OCI-LY1 (cell line): ENCODE measurements at regions not wholly inside any gene's neighbourhood (a gene's known extent, or its start where the extent isn't known, plus 50 kb on each side); places are given as distances from the start of the nearest gene placed in this dataset.
"Not testable (repeated sequence)": the region's sequence is repeated elsewhere in the genome, so short reads cannot be mapped to it uniquely, and the experiment has no call there.

Source experiments
- H2AFZ ChIP-seq: fragments of 200-600 bp; sonication (generic), shearing (Covaris generic); 2 replicates; pipeline ENCODE4 v1.6.0; 2014; ENCODE audit warnings: antibody characterized with exemption, mild to moderate bottlenecking, low read length
- H3F3A ChIP-seq: fragments of 200-600 bp; sonication (generic), shearing (Covaris generic); 2 replicates; pipeline ENCODE4 v1.6.0; 2014; ENCODE audit warnings: mild to moderate bottlenecking, antibody characterized with exemption, low read length, moderate library complexity; ENCODE audit not compliant: insufficient read depth
- H3K27ac ChIP-seq: fragments of 200-600 bp; sonication (generic); 2 replicates; pipeline ENCODE4 v1.5.1; 2014; ENCODE audit warnings: low read length, mixed run types, mild to moderate bottlenecking, low read depth; ENCODE audit not compliant: poor library complexity, severe bottlenecking
- H3K27me3 ChIP-seq: fragments of 200-600 bp; sonication (generic); 2 replicates; pipeline ENCODE4 v1.6.0; 2014; ENCODE audit warnings: antibody characterized with exemption, mild to moderate bottlenecking, low read length, moderate library complexity; ENCODE audit not compliant: insufficient read depth
- H3K36me3 ChIP-seq: fragments of 200-600 bp; sonication (generic); 2 replicates; pipeline ENCODE4 v1.6.1; 2014; ENCODE audit warnings: mild to moderate bottlenecking, antibody characterized with exemption, low read length, moderate library complexity, mixed read lengths; ENCODE audit not compliant: insufficient read depth
- H3K4me1 ChIP-seq: fragments of 200-600 bp; sonication (generic); 2 replicates; pipeline ENCODE4 v1.5.1; 2014; ENCODE audit warnings: mild to moderate bottlenecking, low read length, moderate library complexity; ENCODE audit not compliant: insufficient read depth, severe bottlenecking
- H3K4me2 ChIP-seq: fragments of 200-600 bp; sonication (generic), shearing (Covaris generic); 2 replicates; pipeline ENCODE4 v1.6.1; 2014; ENCODE audit warnings: low read length
- H3K4me3 ChIP-seq: fragments of 200-600 bp; sonication (generic); 2 replicates; pipeline ENCODE4 v1.5.1; 2014; ENCODE audit warnings: low read length, low read depth, mild to moderate bottlenecking, mixed read lengths; ENCODE audit not compliant: poor library complexity, severe bottlenecking
- H3K79me2 ChIP-seq: fragments of 200-600 bp; shearing (Covaris generic); 2 replicates; pipeline ENCODE4 v1.6.1; 2016; ENCODE audit warnings: mixed run types, low read length, mixed read lengths; ENCODE audit not compliant: insufficient read depth
- H3K9ac ChIP-seq: fragments of 200-600 bp; sonication (generic), shearing (Covaris generic); 2 replicates; pipeline ENCODE4 v1.6.1; 2014; ENCODE audit warnings: mild to moderate bottlenecking, low read length, mixed read lengths
- H3K9me2 ChIP-seq: fragments of 200-600 bp; sonication (generic), shearing (Covaris generic); 2 replicates; pipeline ENCODE4 v1.6.1; 2014; ENCODE audit warnings: low read depth, mild to moderate bottlenecking, low read length, mixed read lengths
- H3K9me3 ChIP-seq: fragments of 200-600 bp; shearing (Covaris generic); 2 replicates; pipeline ENCODE4 v1.6.1; 2014; ENCODE audit warnings: low read length, mixed read lengths
- H4K20me1 ChIP-seq: fragments of 200-600 bp; sonication (generic), shearing (Covaris generic); 2 replicates; pipeline ENCODE4 v1.6.0; 2016; ENCODE audit warnings: mild to moderate bottlenecking, low read length; ENCODE audit not compliant: insufficient read depth
- EZH2 ChIP-seq: fragments of 200-600 bp; sonication (generic), shearing (Covaris generic); IDR thresholded peaks from 2 replicates; pipeline ENCODE4 v1.8.0; 2017; ENCODE audit warnings: borderline replicate concordance, mixed run types, mild to moderate bottlenecking, antibody characterized with exemption, low read length, moderate library complexity, mixed read lengths
- TF ChIP-seq, protein P1 (sequence below): fragments of 200-600 bp; sonication (generic), shearing (Covaris generic); IDR thresholded peaks from 2 replicates; pipeline ENCODE4 v1.5.1; 2017; ENCODE audit warnings: mild to moderate bottlenecking, antibody characterized with exemption, low read length, moderate library complexity, mixed read lengths

DNA sequence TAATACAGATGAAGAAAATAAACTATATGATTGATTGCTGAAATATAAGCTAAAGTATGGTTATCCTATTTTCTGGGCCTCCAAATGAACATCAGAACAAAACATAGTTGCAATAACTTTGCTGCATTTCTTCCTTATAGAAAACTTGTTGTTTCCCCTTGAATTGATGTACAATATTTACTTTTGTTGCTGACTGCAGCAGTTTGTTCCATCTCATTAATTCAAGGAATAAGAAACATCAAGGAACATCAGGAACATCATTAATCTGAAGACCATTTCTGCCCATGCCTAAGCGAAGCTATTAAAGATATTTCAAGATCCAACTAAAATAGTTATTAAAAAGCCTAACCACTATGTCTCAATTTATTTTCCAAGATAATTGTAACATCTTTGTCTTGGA, 363.6 kb upstream of the EDIL3 start:
- H4K20me1 ChIP-seq, result no peaks in the 10 kb centered on the region
- H2AFZ ChIP-seq, result no peak overlapping the region

DNA sequence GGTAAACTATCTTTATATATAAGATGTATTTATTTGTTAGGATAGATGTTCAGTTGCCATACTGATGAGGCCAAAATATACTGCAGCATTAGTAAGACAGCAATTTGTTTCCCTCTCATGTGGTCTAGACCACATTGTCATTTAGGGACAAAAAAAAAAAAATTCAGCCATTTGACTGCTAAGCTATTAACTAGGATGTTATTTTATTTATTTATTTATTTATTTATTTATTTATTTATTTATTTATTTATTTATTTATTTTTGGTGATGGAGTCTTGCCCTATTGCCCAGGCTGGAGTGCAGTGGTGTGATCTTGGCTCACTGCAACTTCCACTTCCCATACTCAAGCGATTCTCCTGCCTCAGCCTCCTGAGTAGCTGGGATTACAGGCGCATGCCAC, 361.6 kb upstream of the EDIL3 start:
- H3K4me2 ChIP-seq, H3K9ac ChIP-seq, H3K36me3 ChIP-seq, H3K27ac ChIP-seq, H3K4me3 ChIP-seq, H3K27me3 ChIP-seq, H3F3A ChIP-seq, H3K79me2 ChIP-seq, H4K20me1 ChIP-seq, H3K9me3 ChIP-seq, H3K9me2 ChIP-seq, H2AFZ ChIP-seq, H3K4me1 ChIP-seq: not testable (repeated sequence)

More for the DNA sequence above, 363.6 kb upstream of the EDIL3 start:
- H3K27ac ChIP-seq, result no peak overlapping the region
- no peak for TF ChIP-seq EZH2
- TF ChIP-seq, protein P1, sequence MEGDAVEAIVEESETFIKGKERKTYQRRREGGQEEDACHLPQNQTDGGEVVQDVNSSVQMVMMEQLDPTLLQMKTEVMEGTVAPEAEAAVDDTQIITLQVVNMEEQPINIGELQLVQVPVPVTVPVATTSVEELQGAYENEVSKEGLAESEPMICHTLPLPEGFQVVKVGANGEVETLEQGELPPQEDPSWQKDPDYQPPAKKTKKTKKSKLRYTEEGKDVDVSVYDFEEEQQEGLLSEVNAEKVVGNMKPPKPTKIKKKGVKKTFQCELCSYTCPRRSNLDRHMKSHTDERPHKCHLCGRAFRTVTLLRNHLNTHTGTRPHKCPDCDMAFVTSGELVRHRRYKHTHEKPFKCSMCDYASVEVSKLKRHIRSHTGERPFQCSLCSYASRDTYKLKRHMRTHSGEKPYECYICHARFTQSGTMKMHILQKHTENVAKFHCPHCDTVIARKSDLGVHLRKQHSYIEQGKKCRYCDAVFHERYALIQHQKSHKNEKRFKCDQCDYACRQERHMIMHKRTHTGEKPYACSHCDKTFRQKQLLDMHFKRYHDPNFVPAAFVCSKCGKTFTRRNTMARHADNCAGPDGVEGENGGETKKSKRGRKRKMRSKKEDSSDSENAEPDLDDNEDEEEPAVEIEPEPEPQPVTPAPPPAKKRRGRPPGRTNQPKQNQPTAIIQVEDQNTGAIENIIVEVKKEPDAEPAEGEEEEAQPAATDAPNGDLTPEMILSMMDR, result no peak
- H3K4me1 ChIP-seq, result no peaks in the 10 kb centered on the region
- no peaks in the 10 kb centered on the region for H3F3A ChIP-seq
- H3K4me2 ChIP-seq, result no peak overlapping the region
- no peaks in the 10 kb centered on the region for H3K27me3 ChIP-seq
- H3K9ac ChIP-seq, result no peak overlapping the region
- H3K9me2 ChIP-seq, result no peaks in the 10 kb centered on the region
- no peaks in the 10 kb centered on the region for H3K36me3 ChIP-seq
- no peaks in the 10 kb centered on the region for H3K9me3 ChIP-seq
- H3K4me3 ChIP-seq, result no peak overlapping the region
- H3K79me2 ChIP-seq, result no peaks in the 10 kb centered on the region

DNA sequence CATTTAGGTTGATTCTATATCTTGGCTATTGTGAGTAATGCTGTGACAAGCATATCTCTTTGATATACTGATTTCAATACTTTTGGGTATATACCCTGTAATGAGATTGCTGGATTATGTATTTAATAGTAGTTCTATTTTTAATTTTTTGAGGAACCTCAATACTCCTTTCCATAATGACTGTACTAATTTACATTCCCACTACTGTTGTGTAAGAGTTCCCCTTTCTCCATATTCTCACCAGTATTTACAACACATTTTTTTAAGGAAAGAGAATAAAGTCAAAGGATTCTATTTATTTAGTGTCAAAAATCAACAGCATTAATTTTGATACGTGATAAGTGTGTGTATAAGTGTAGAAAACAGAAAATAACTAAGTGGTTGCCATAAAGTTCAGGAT, 356.4 kb upstream of the EDIL3 start:
- Histone ChIP-seq H3K79me2 (no peaks in the 10 kb centered on the region), H3K27ac (no peak overlapping the region), H3K9ac (no peak overlapping the region), H3F3A (no peaks in the 10 kb centered on the region), H3K36me3 (no peaks in the 10 kb centered on the region), H3K9me3 (no peaks in the 10 kb centered on the region), H2AFZ (no peak overlapping the region), H3K4me2 (no peak overlapping the region), H3K27me3 (no peaks in the 10 kb centered on the region), H4K20me1 (no peaks in the 10 kb centered on the region), H3K9me2 (no peaks in the 10 kb centered on the region), H3K4me1 (no peaks in the 10 kb centered on the region), H3K4me3 (no peak overlapping the region)
- TF ChIP-seq, protein P1, result no peak
- no peak for TF ChIP-seq EZH2

DNA sequence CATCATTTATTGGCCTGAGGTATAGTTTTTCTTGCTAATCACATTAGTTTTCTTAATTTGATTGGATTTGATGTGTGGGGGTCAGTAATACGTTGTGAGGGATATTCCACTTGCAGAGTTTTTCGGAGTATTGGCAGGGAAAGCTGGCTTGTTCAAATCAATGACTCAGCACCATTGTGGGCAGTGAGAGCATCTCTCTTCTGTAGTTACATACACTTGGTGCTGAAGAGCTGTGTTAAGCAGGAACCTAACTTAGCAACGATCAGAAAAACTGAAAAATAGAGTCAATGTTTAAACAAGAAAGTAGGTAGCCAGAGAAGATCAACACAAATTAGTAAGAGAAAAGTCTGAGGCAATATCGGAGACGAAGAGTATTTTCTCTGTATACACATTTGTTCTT, 344.6 kb upstream of the EDIL3 start:
- no peak for TF ChIP-seq EZH2
- TF ChIP-seq, protein P1, result no peak
- Histone ChIP-seq H3K4me1 (no peaks in the 10 kb centered on the region), H2AFZ (no peak overlapping the region), H3K9me2 (no peaks in the 10 kb centered on the region), H3K9me3 (no peaks in the 10 kb centered on the region), H4K20me1 (no peaks in the 10 kb centered on the region), H3F3A (no peaks in the 10 kb centered on the region), H3K79me2 (no peaks in the 10 kb centered on the region), H3K36me3 (no peaks in the 10 kb centered on the region), H3K4me2 (no peak overlapping the region), H3K9ac (no peak overlapping the region), H3K4me3 (no peak overlapping the region), H3K27me3 (no peaks in the 10 kb centered on the region), H3K27ac (no peak overlapping the region)
